ENCODE measurements at regions not wholly inside any gene's neighbourhood (a gene's known extent, or its start where the extent isn't known, plus 50 kb on each side); places are given as distances from the start of the nearest gene placed in this dataset.

DNA sequence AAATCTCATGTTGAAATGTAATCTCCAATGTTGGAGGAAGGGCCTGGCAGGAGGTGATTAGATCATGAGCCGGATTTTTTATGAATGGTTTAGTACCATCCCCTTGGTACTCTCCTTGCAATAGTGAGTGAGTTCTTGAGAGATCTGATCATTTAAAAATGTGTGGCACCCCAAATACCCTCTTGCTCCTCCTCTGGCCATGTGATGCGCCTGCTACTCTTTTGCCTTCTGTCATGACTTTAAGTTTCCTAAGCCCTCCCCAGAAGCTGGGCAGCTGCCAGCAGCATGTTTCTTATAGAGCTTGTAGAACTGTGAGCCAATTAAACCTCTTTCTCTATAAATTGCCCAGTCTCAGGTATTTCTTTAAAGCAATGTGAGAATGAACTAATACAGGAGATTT is 72.6 kb upstream of the FIGN start:
- 100% methylated on average over 2 of the region's 2 CpGs; no CpG with 5 or more reads in 1 of the 2 experiments for WGBS, 2 experiments (ENCODE audit: insufficient coverage in 2 of 2)
- no peak overlapping the region for H3K27ac ChIP-seq (ENCODE audit: low read depth, low read length, severe bottlenecking)
- H3K36me3 ChIP-seq (ENCODE audit: control insufficient read depth, insufficient read depth, low read length): no peaks in the 10 kb centered on the region
- no peaks in the 10 kb centered on the region for H3K4me1 ChIP-seq (ENCODE audit: control insufficient read depth, insufficient read depth, low read length, poor library complexity, severe bottlenecking)
- H3K9me3 ChIP-seq (ENCODE audit: control insufficient read depth, low read length): no peaks in the 10 kb centered on the region
- no peak overlapping the region for H3K4me3 ChIP-seq (ENCODE audit: extremely low read depth, insufficient read depth, low read length, poor library complexity, severe bottlenecking)

DNA sequence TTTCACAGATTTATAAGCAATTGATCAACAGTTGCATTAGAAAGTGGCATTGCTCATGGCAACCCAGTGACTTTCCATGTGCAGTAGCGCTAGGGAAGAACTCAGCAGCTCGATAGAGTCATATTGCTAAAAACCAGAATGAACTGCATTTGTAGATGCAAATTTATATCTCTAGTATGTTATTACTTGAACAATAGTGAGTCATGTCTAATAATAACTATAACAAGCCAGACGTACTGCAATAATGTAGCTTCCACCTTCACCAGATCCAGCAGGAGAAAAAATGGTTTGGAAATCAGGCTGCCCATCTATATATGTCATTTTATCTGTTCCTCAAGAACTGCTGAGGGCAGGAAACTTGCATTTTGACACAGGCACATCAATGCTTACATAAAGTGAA is 66.5 kb upstream of the FIGN start:
- WGBS, 2 experiments (ENCODE audit: insufficient coverage in 2 of 2): 100% methylated on average over 1 of the region's 3 CpGs; no CpG with 5 or more reads in 1 of the 2 experiments
- Histone ChIP-seq H3K27ac (ENCODE audit: low read depth, low read length, severe bottlenecking) (no peak overlapping the region), H3K36me3 (ENCODE audit: control insufficient read depth, insufficient read depth, low read length) (no peaks in the 10 kb centered on the region), H3K9me3 (ENCODE audit: control insufficient read depth, low read length) (no peaks in the 10 kb centered on the region), H3K4me3 (ENCODE audit: extremely low read depth, insufficient read depth, low read length, poor library complexity, severe bottlenecking) (no peak overlapping the region), H3K4me1 (ENCODE audit: control insufficient read depth, insufficient read depth, low read length, poor library complexity, severe bottlenecking) (peaks cover 15% of the 10 kb centered on the region)

DNA sequence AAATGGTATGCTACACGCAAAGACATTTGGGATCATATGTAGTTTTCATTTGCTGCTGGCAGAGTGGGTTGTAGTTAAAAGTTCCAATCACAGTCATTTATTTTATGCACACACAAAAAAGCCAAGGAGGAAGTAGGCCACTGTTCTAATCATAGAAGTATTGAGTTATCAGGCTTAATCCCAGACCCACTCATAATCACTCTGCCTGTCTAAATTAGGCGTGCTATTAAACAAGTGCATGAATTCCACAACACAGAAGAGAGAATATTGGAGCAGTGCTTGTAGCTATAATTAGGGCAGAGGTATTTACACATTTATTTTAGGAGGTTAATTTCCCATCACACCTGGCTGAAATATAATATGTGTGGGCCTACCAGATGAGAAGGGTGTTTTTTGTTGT is 65.7 kb upstream of the FIGN start:
- no peaks in the 10 kb centered on the region for H3K36me3 ChIP-seq (ENCODE audit: control insufficient read depth, insufficient read depth, low read length)
- H3K9me3 ChIP-seq (ENCODE audit: control insufficient read depth, low read length): no peaks in the 10 kb centered on the region
- WGBS, 2 experiments (ENCODE audit: insufficient coverage in 2 of 2): 100% methylated on average over 1 of the region's 2 CpGs; no CpG with 5 or more reads in 1 of the 2 experiments
- H3K27ac ChIP-seq (ENCODE audit: low read depth, low read length, severe bottlenecking): peak overlapping the region; percentile 60
- no peak overlapping the region for H3K4me3 ChIP-seq (ENCODE audit: extremely low read depth, insufficient read depth, low read length, poor library complexity, severe bottlenecking)
- H3K4me1 ChIP-seq (ENCODE audit: control insufficient read depth, insufficient read depth, low read length, poor library complexity, severe bottlenecking): peaks cover 15% of the 10 kb centered on the region

DNA sequence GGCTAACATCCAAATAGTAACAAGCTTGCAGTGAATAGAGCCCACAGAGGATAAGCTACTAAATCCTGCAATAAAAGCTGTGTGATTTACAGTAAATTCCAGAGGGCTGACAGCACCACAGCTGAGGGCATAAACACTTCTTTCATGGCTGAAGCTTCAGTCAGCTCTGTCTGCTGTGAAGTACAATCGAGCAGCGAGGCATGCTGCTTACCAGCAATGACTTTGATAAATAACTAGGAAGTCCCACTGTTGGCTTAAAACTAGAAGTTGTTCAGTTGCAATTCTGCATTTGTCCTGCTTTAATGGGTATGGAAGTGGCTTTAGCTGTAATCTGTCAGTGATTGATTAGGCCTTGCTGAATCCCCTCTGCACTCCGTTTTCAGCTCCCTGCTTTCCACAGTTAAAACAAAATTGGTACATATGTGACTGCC is 65.2 kb upstream of the FIGN start:
- Histone ChIP-seq H3K4me1 (ENCODE audit: control insufficient read depth, insufficient read depth, low read length, poor library complexity, severe bottlenecking) (peaks cover 15% of the 10 kb centered on the region), H3K9me3 (ENCODE audit: control insufficient read depth, low read length) (no peaks in the 10 kb centered on the region), H3K27ac (ENCODE audit: low read depth, low read length, severe bottlenecking) (peak overlapping the region; percentile 60), H3K4me3 (ENCODE audit: extremely low read depth, insufficient read depth, low read length, poor library complexity, severe bottlenecking) (no peak overlapping the region), H3K36me3 (ENCODE audit: control insufficient read depth, insufficient read depth, low read length) (no peaks in the 10 kb centered on the region)
- WGBS, 2 experiments (ENCODE audit: insufficient coverage in 2 of 2): 56 to 80% methylated on average over 2 of the region's 3 CpGs

DNA sequence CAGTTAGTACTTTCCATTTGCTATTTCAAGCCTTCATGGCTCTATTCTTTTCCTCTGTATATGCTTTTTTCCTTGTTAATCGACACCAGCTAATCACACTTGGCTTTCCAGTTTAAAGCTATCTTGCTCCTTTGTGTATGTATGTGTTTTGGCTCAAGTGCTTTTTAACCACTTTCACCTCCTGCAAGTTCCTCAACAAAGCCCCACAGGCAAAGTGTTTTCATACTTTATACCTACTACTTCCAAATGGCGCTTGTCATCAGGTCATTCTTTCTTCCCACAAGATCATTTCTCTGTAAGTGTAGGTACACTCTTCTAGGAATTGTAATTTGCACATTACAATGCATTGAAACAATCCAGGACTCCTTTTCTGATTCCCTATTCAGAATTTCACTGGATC is 64.0 kb upstream of the FIGN start:
- Histone ChIP-seq H3K36me3 (ENCODE audit: control insufficient read depth, insufficient read depth, low read length) (no peaks in the 10 kb centered on the region), H3K27ac (ENCODE audit: low read depth, low read length, severe bottlenecking) (no peak overlapping the region), H3K4me1 (ENCODE audit: control insufficient read depth, insufficient read depth, low read length, poor library complexity, severe bottlenecking) (peaks cover 15% of the 10 kb centered on the region), H3K4me3 (ENCODE audit: extremely low read depth, insufficient read depth, low read length, poor library complexity, severe bottlenecking) (no peak overlapping the region), H3K9me3 (ENCODE audit: control insufficient read depth, low read length) (no peaks in the 10 kb centered on the region)
- 100% methylated on average over 1 of the region's 2 CpGs; no CpG with 5 or more reads in 1 of the 2 experiments for WGBS, 2 experiments (ENCODE audit: insufficient coverage in 2 of 2)

DNA sequence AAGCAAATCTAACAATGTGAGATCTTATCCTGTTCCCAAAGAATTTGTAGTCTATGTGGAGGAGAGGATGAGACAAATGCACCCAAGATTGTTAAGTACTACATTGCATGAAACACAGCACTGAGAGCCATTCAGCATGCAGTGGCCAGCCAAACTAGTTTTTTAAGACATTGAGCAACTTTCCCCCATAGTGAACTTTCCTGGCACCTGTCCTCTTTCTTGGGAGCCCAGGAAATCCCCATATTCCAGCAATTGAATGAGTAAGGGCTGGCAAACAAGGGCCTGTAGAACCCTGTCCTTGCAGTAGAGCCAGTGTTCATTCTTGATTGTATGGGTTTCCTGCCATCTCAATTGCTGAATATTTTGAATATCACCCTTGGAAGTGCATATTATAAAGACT is 58.8 kb upstream of the FIGN start:
- Histone ChIP-seq H3K4me3 (ENCODE audit: extremely low read depth, insufficient read depth, low read length, poor library complexity, severe bottlenecking) (no peak overlapping the region), H3K36me3 (ENCODE audit: control insufficient read depth, insufficient read depth, low read length) (no peaks in the 10 kb centered on the region), H3K27ac (ENCODE audit: low read depth, low read length, severe bottlenecking) (no peak overlapping the region), H3K9me3 (ENCODE audit: control insufficient read depth, low read length) (no peaks in the 10 kb centered on the region), H3K4me1 (ENCODE audit: control insufficient read depth, insufficient read depth, low read length, poor library complexity, severe bottlenecking) (no peaks in the 10 kb centered on the region)

Measured in mesodermal cell (in vitro differentiated cells).